H1 (cell line): ENCODE measurements at regions not wholly inside any gene's neighbourhood (a gene's known extent, or its start where the extent isn't known, plus 50 kb on each side); places are given as distances from the start of the nearest gene placed in this dataset.

Experiments
- ASH2L ChIP-seq: fragments of 200-600, 300-600 bp; sonication (generic); IDR thresholded peaks from one replicate; pipeline ENCODE4 v1.7.1; 2017; ENCODE audit warnings: low read length
- CHD7 ChIP-seq: fragments of 300-600 bp; sonication (generic); IDR thresholded peaks from 2 replicates; pipeline ENCODE4 v1.7.1; 2012; ENCODE audit warnings: low read length, moderate library complexity, mild to moderate bottlenecking, inconsistent platforms; ENCODE audit not compliant: insufficient replicate concordance
- FOSL1 ChIP-seq: IDR thresholded peaks from 2 replicates; pipeline ENCODE4 v1.6.1; 2011; ENCODE audit warnings: mild to moderate bottlenecking, low read depth, low read length, moderate library complexity; ENCODE audit not compliant: insufficient read depth
- HDAC6 ChIP-seq: IDR thresholded peaks from one replicate; pipeline ENCODE4 v1.7.1; 2012; ENCODE audit warnings: low read depth, mild to moderate bottlenecking, inconsistent platforms, low read length, moderate library complexity
- JUN ChIP-seq: IDR thresholded peaks from 2 replicates; pipeline ENCODE4 v1.6.1; 2011; ENCODE audit warnings: low read depth, mild to moderate bottlenecking, improper control_type of control experiment, low read length
- POLR2AphosphoS5 ChIP-seq: IDR thresholded peaks from 2 replicates; pipeline ENCODE4 v1.6.1; 2011; ENCODE audit warnings: low read depth, low read length
- RFX5 ChIP-seq: IDR thresholded peaks from 2 replicates; pipeline ENCODE4 v1.6.1; 2011; ENCODE audit warnings: low read depth, low read length, improper control_type of control experiment, borderline replicate concordance
- SRF ChIP-seq: IDR thresholded peaks from 2 replicates; pipeline ENCODE4 v1.6.1; 2011; ENCODE audit warnings: mild to moderate bottlenecking, low read depth, low read length, moderate library complexity
- TEAD4 ChIP-seq: IDR thresholded peaks from 2 replicates; pipeline ENCODE4 v1.6.1; 2012; ENCODE audit warnings: low read depth, low read length, inconsistent platforms, mixed read lengths
- USF2 ChIP-seq: IDR thresholded peaks from 2 replicates; pipeline ENCODE4 v1.6.1; 2011; ENCODE audit warnings: low read length, improper control_type of control experiment

- TF ChIP-seq CHD7: no peak
- no peak for TF ChIP-seq POLR2AphosphoS5
- TF ChIP-seq HDAC6: no peak
- TF ChIP-seq RFX5: no peak
- TF ChIP-seq TEAD4: no peak
- no peak for TF ChIP-seq JUN
- TF ChIP-seq SRF: no peak
- TF ChIP-seq ASH2L: no peak
- no peak for TF ChIP-seq FOSL1
- no peak for TF ChIP-seq USF2
Measured at GRCh38 chr2:7476371-7476770, 559.2 kb downstream of the RNF144A start (continued).
